Kidney (tissue), 13 donors: ENCODE measurements at regions not wholly inside any gene's neighbourhood (a gene's known extent, or its start where the extent isn't known, plus 50 kb on each side); places are given as distances from the start of the nearest gene placed in this dataset.

ENCODE experiments used
- DNase-seq, 5 donors: peaks; one replicate each; pipeline ENCODE4 v3.0.0-alpha.2; 2013 to 2020
- FAIRE-seq: peaks from 2 replicates; lab custom pipeline; 2012; peaks lifted over from hg19 to GRCh38; lab: Jason Lieb, UNC
- H3K27ac ChIP-seq, 2 donors: one replicate each; pipeline ENCODE4 v1.7.0; 2013; ENCODE audit warnings: low read depth in 2 of 2, low read length in 2 of 2, inconsistent platforms in 1 of 2
- H3K27me3 ChIP-seq: one replicate; pipeline ENCODE4 v1.7.1; 2013; ENCODE audit warnings: low read length, inconsistent platforms; ENCODE audit not compliant: control insufficient read depth, insufficient read depth
- H3K36me3 ChIP-seq, 3 donors: one replicate each; pipeline versions ENCODE4 v1.7.0 to v1.7.1; 2013; ENCODE audit warnings: low read length in 3 of 3, control low read depth in 1 of 3, inconsistent platforms in 1 of 3; ENCODE audit not compliant: insufficient read depth in 3 of 3, control insufficient read depth in 2 of 3
- H3K4me1 ChIP-seq, 3 donors: one replicate each; pipeline versions ENCODE4 v1.7.0 to v1.7.1; 2013; ENCODE audit warnings: low read length in 3 of 3, inconsistent platforms in 1 of 3, low read depth in 1 of 3; ENCODE audit not compliant: control insufficient read depth in 2 of 3, insufficient read depth in 2 of 3
- H3K4me3 ChIP-seq, 3 donors: one replicate each; pipeline versions ENCODE4 v1.7.0 to v1.8.1; 2013; ENCODE audit warnings: low read length in 3 of 3, control low read depth in 1 of 3, inconsistent platforms in 1 of 3
- H3K9ac ChIP-seq, 3 donors: one replicate each; pipeline versions ENCODE4 v1.7.0 to v1.7.1; 2013; ENCODE audit warnings: low read length in 3 of 3, control low read depth in 1 of 3, inconsistent platforms in 1 of 3
- H3K9me3 ChIP-seq, 3 donors: one replicate each; pipeline versions ENCODE4 v1.7.0 to v1.7.1; 2013; ENCODE audit warnings: low read length in 3 of 3, control low read depth in 1 of 3, inconsistent platforms in 1 of 3; ENCODE audit not compliant: control insufficient read depth in 2 of 3, insufficient read depth in 1 of 3
- CTCF ChIP-seq: IDR thresholded peaks from 3 replicates; pipeline ENCODE4 v1.5.1; 2012; ENCODE audit warnings: mild to moderate bottlenecking, moderate library complexity, borderline replicate concordance; ENCODE audit not compliant: insufficient read depth; ENCODE audit errors: extremely low read depth
- intact Hi-C: fragments of 100-400 bp; cut with DNase I; formaldehyde crosslinking; loops from one replicate; pipeline ENCODE4 v1.11.1; 2022
- donor health status: control.
- donor health status: control.
- donor health status: control.
- donor health status: control.
- donor health status: control.
- donor health status: DM: yes; HTN: yes; CAD: no.
- donor health status: Normal renal cell carcinoma (clear cell type).

GRCh38 chr3:18648868-18649462 lies 223.8 kb upstream of the SATB1 start:
- no peak for DNase-seq
- intact Hi-C loops, result no loop called here
- H3K9ac ChIP-seq, result no peak overlapping the region
- H3K27ac ChIP-seq, result no peak overlapping the region
- no peak for FAIRE-seq
- H3K4me1 ChIP-seq, result no peaks in the 10 kb centered on the region
- TF ChIP-seq CTCF, result no peak
- H3K27me3 ChIP-seq, result no peaks in the 10 kb centered on the region
- no peaks in the 10 kb centered on the region for H3K9me3 ChIP-seq
- no peaks in the 10 kb centered on the region for H3K36me3 ChIP-seq
- H3K4me3 ChIP-seq, result no peak overlapping the region

GRCh38 chr3:18648159-18648558 lies 223.0 kb upstream of the SATB1 start:
- no peak for FAIRE-seq
- TF ChIP-seq CTCF, result no peak
- Histone ChIP-seq H3K27ac (no peak overlapping the region), H3K9me3 (no peaks in the 10 kb centered on the region), H3K4me1 (no peaks in the 10 kb centered on the region), H3K27me3 (no peaks in the 10 kb centered on the region), H3K4me3 (no peak overlapping the region), H3K9ac (no peak overlapping the region), H3K36me3 (no peaks in the 10 kb centered on the region)
- no peak for DNase-seq
- intact Hi-C loops, result no loop called here

GRCh38 chr3:18645619-18646018 lies 220.5 kb upstream of the SATB1 start:
- TF ChIP-seq CTCF, result no peak
- no peak overlapping the region for H3K27ac ChIP-seq
- FAIRE-seq (no peak), DNase-seq (no peak)
- H3K4me1 ChIP-seq, result no peaks in the 10 kb centered on the region
- no peak overlapping the region for H3K4me3 ChIP-seq
- no peaks in the 10 kb centered on the region for H3K9me3 ChIP-seq
- intact Hi-C loops, result no loop called here
- no peaks in the 10 kb centered on the region for H3K36me3 ChIP-seq
- H3K9ac ChIP-seq, result no peak overlapping the region
- H3K27me3 ChIP-seq, result no peaks in the 10 kb centered on the region

- TF ChIP-seq CTCF, result no peak
- no peaks in the 10 kb centered on the region for H3K27me3 ChIP-seq
- FAIRE-seq (no peak), DNase-seq (peak in 3 of 5 donors; percentile 13 to 59 (median 55))
- no peak overlapping the region for H3K27ac ChIP-seq
- no peaks in the 10 kb centered on the region for H3K4me1 ChIP-seq
- no peak overlapping the region for H3K9ac ChIP-seq
- no peaks in the 10 kb centered on the region for H3K36me3 ChIP-seq
- no peaks in the 10 kb centered on the region for H3K9me3 ChIP-seq
- intact Hi-C loops, result no loop called here
- H3K4me3 ChIP-seq, result no peak overlapping the region
These were observed 218.1 kb upstream of the SATB1 start for GRCh38 chr3:18643281-18643680.
